GM18873 (cell line): ENCODE measurements at regions not wholly inside any gene's neighbourhood (a gene's known extent, or its start where the extent isn't known, plus 50 kb on each side); places are given as distances from the start of the nearest gene placed in this dataset.

ENCODE experiments used
- ATAC-seq: cut with Tn5 transposase; IDR thresholded peaks from one replicate; pipeline ENCODE4 v1.9.1; 2021; ENCODE audit warnings: mild to moderate bottlenecking, moderate library complexity, moderate number of reproducible peaks; ENCODE audit not compliant: unreplicated experiment, low FRiP score

GRCh38 chr18:24770311-24771024, 310.0 kb downstream of the HRH4 start:
- ATAC-seq: no peak

DNA sequence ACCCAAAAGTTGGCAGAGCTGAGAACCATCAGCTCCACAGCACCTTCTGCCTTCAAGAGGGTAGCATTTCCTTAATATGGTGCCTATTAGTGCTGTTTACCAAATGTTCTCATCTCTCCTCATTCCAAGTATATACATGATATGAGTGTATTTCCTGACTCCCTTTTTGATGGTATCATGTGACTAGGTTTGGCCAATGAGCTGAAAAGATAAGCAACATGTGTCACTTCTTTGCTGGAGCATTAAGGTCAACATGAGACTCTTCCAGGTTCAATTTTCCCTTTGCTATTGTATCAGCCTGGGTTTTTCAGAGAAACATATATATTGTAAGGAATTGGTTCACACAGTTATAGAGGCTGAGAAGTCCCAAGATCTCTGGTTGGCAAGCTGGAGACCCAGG, 310.9 kb downstream of the HRH4 start:
- ATAC-seq: no peak

- no peak for ATAC-seq
Observed at GRCh38 chr18:24773101-24773500, 312.7 kb downstream of the HRH4 start.

GRCh38 chr18:24776019-24776418, 315.6 kb downstream of the HRH4 start:
- ATAC-seq: no peak

GRCh38 chr18:24778810-24779418, 318.5 kb downstream of the HRH4 start:
- ATAC-seq: no peak

- no peak for ATAC-seq
Observed at GRCh38 chr18:24782566-24782965, 322.1 kb downstream of the HRH4 start.

- no peak for ATAC-seq
Observed at GRCh38 chr18:24785019-24785418, 324.6 kb downstream of the HRH4 start.

GRCh38 chr18:24786027-24786426, 325.6 kb downstream of the HRH4 start:
- ATAC-seq: no peak

GRCh38 chr18:24790347-24790746, 329.9 kb downstream of the HRH4 start:
- no peak for ATAC-seq

- no peak for ATAC-seq
Observed at GRCh38 chr18:24791751-24792545, 331.5 kb downstream of the HRH4 start.

GRCh38 chr18:24793742-24794141, 333.3 kb downstream of the HRH4 start:
- no peak for ATAC-seq

DNA sequence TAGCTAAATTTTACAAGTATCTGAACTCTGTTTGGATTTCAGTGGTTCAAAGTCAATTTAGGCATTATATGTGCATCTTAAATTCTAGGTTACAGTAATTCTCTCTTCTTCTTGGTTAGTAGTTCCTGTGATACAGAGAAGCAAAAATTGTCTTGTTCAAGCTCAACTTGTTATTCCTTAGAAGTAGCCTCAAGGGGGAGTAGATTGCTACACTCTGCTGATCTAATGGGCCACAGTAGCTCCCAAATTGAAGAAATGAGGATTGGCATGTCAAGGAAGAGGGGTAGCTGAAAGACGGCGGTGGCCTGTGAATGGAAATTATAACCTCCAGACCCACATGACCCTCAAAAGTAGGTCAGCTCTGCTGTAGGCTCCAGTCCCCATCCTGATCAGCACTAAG, 334.7 kb downstream of the HRH4 start:
- ATAC-seq: no peak

DNA sequence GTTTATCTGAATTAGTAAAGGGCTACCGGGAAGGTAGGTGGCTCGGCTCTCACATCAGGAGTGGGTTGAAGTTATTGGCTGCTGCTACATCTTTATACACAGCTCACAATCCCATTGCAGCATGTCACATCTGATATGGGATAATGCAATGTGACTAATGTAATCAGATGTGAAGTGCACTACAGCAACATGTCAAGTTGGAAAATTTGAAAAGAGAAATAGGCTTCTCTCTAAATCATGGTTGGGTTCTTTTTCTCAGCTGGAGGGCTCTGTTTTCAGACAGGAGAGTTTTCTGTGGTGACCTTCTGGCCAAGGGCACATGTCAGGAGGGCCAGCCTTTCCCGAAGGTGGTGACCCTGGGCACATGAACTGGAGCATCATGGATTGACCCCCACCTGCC, 337.5 kb downstream of the HRH4 start:
- no peak for ATAC-seq

DNA sequence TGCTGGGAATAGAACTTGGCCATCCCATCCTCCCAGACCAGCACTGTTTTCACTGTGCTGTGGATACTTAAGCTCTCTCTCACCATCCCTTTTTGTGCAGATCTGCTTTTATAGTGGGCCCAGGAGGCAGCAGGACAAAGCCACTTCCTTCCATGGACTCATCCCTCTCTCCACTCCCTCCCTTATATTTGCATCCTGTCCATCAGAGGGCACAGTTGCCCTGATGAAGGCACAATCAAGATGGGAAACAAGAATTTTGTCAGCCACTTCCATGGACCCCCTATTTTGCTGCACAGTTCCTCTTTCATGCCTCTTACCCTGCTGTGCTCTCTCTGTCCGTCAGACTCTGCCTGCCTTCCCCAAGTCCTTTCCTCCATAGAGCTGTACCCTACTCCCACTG, 338.7 kb downstream of the HRH4 start:
- no peak for ATAC-seq

GRCh38 chr18:24799720-24800119, 339.3 kb downstream of the HRH4 start:
- ATAC-seq: no peak

GRCh38 chr18:24801001-24801400, 340.6 kb downstream of the HRH4 start:
- no peak for ATAC-seq

GRCh38 chr18:24802456-24802855, 342.0 kb downstream of the HRH4 start:
- no peak for ATAC-seq

DNA sequence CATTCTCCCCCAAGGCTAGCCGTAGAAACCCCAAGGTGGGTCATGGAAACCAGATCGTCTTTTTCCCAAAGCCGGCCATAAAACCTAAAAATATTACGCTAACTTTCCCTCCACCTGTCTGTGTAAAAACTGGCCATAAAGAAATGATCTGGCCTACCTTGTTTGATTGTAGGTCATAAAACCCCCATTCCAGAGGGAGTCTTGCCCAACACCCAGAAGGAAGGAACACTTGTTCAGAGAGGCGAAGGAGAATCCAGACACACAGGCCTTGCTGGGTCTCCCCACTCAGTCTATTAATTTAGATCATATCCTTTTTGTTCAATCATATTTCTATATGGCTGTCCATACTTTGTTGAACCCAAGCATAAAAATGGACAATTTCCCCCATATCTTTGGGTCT, 344.7 kb downstream of the HRH4 start:
- ATAC-seq: no peak

GRCh38 chr18:24809173-24809950, 348.9 kb downstream of the HRH4 start:
- no peak for ATAC-seq

DNA sequence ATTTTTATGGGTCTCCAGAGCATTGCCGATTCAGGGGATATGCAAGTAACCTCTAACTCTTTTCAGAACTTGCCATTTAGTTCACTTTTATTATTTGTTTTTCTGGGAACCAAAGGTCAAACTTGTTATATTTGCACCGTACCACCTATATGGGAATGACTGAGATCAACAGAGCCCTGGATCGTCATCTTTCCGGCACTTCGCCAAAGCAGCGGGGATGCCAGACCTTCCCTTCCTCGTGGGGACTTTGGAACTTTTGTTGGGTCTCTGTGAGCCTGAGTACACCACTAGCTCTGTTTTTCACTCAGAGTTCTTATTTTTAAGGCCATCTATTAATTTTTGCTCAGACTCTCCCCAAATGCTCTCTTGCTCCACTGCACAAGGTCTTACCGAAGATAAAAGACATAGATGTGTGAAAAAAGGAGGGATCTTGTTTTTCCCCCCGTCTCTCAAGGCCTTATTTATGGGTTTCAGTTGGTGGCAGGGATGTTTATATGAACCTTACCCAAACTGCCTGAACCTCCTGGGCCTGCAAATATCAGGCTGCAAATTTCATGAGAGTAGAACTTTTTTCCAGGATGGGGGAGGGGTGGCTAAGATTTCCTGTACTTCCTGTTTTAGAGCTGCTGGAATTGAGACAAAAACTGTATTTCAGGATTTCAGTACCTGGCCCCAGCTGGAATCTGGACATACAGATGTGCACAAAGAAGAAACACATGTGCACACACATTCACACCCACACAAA, 350.3 kb downstream of the HRH4 start:
- ATAC-seq: no peak
